ENCODE measurements at regions not wholly inside any gene's neighbourhood (a gene's known extent, or its start where the extent isn't known, plus 50 kb on each side); places are given as distances from the start of the nearest gene placed in this dataset.

- TF ChIP-seq GABPA (IDR thresholded peaks at IDR 0.05; ENCODE audit: low read depth), result no peak
- no peak for TF ChIP-seq CTCF (IDR thresholded peaks at IDR 0.05; ENCODE audit: insufficient read depth, low read length)
These were observed 500.6 kb downstream of the PYDC2 start for GRCh38 chr3:191961529-191961928.
